Stimulated activated CD4-positive, alpha-beta T cell treated with anti-CD3 and anti-CD28 coated beads, Interleukin-15, amount 100 ng/mL, for 48 hours (primary cell): ENCODE measurements at regions not wholly inside any gene's neighbourhood (a gene's known extent, or its start where the extent isn't known, plus 50 kb on each side); places are given as distances from the start of the nearest gene placed in this dataset.

Experiments
- DNase-seq, 2 donors: peaks; one replicate each; pipeline ENCODE4 v3.0.0-alpha.2; 2020; ENCODE audit warnings: low read depth in 2 of 2

- DNase-seq = no peak
These were observed 135.2 kb upstream of the TAB2 start for GRCh38 chr6:149182262-149182661.

GRCh38 chr6:149184523-149184922 is 133.0 kb upstream of the TAB2 start:
- DNase-seq = no peak

- no peak for DNase-seq
These were observed 131.6 kb upstream of the TAB2 start for GRCh38 chr6:149185799-149186357.

GRCh38 chr6:149186873-149187272 is 130.6 kb upstream of the TAB2 start:
- no peak for DNase-seq

GRCh38 chr6:149190224-149190831 is 127.2 kb upstream of the TAB2 start:
- peak; percentile 44 to 66 for DNase-seq

- no peak for DNase-seq
These were observed 122.5 kb upstream of the TAB2 start for GRCh38 chr6:149194820-149195558.

GRCh38 chr6:149196091-149196490 is 121.4 kb upstream of the TAB2 start:
- DNase-seq = no peak

- no peak for DNase-seq
These were observed 120.0 kb upstream of the TAB2 start for GRCh38 chr6:149197482-149197881.

- no peak for DNase-seq
These were observed 119.2 kb upstream of the TAB2 start for GRCh38 chr6:149198265-149198664.

- DNase-seq = no peak
These were observed 117.1 kb upstream of the TAB2 start for GRCh38 chr6:149200282-149200945.

- no peak for DNase-seq
These were observed 116.3 kb upstream of the TAB2 start for GRCh38 chr6:149201068-149201655.

- DNase-seq = no peak
These were observed 115.4 kb upstream of the TAB2 start for GRCh38 chr6:149202100-149202499.

- DNase-seq = no peak
These were observed 114.6 kb upstream of the TAB2 start for GRCh38 chr6:149202952-149203351.

GRCh38 chr6:149203509-149203908 is 114.0 kb upstream of the TAB2 start:
- no peak for DNase-seq

- DNase-seq = no peak
These were observed 109.3 kb upstream of the TAB2 start for GRCh38 chr6:149208134-149208601.

GRCh38 chr6:149209871-149210775 is 107.4 kb upstream of the TAB2 start:
- DNase-seq = no peak

- DNase-seq = no peak
These were observed 106.4 kb upstream of the TAB2 start for GRCh38 chr6:149211046-149211571.

GRCh38 chr6:149212206-149212605 is 105.3 kb upstream of the TAB2 start:
- DNase-seq = no peak

GRCh38 chr6:149212892-149213801 is 104.4 kb upstream of the TAB2 start:
- no peak for DNase-seq

GRCh38 chr6:149213829-149214228 is 103.7 kb upstream of the TAB2 start:
- no peak for DNase-seq
